ENCODE measurements at regions not wholly inside any gene's neighbourhood (a gene's known extent, or its start where the extent isn't known, plus 50 kb on each side); places are given as distances from the start of the nearest gene placed in this dataset.

DNA sequence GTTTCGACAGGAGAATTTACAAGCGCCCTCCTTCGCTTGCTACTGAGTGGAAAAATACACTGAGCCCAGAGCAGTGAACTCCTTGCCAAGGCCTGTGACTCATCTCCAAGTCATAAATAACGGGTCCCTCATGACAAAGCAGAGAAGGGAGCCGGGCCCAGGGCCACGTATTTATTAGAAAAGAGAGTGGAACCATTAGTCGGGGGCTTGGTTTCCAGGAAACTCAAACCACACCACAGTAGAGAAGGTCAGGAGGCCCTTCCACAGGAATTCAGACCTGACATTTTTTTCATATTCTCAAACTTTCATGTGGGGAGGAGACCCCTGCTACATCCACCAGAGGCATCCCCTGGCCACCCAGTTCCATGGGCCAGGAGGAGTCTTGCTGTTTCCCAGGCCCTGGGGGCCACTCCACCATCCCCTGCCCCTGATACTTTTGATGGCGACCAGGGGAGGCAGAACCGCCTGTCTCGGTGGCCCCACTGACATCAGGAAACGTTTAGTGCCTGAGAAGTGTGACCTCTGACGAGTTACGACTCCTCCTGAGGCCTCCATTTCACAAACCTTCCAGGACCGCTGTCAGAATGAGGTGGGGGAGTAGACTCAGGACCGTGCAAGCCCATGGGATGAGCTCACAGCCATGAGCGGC lies 289.7 kb downstream of the DYSF start:
- TF ChIP-seq CTCF (IDR thresholded peaks at IDR 0.05) (no peak), POLR2A (IDR thresholded peaks at IDR 0.05) (no peak)
